ELF-1 (cell line): ENCODE measurements at regions not wholly inside any gene's neighbourhood (a gene's known extent, or its start where the extent isn't known, plus 50 kb on each side); places are given as distances from the start of the nearest gene placed in this dataset.

Experiments
- DNase-seq: peaks from one replicate; pipeline ENCODE4 v3.0.0-alpha.2; 2016; ENCODE audit warnings: low read depth, low spot score

GRCh38 chr15:69885173-69885955 is 212.4 kb downstream of the TLE3 start:
- no peak for DNase-seq

GRCh38 chr15:69887009-69887408 is 210.7 kb downstream of the TLE3 start:
- DNase-seq, result no peak

DNA sequence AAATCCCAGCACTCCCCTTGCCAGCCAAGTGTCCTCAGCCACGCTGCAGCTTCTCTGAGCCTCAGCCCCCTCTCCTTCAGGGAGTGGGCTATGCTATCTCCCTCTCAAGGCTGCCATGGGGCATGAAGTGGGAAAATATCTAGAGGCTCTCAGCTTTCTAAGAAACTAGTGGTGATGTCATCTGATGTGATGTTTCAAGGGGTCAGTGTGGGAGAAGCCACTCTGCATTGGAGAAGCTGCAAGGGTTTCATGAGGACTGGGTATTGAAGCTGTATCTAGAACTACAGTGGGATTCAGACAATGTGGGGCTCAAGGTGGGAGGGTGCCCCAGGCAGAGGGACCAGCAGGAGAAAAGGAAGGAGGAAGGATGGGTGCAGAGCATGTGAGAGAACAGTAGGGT is 210.2 kb downstream of the TLE3 start:
- no peak for DNase-seq

- no peak for DNase-seq
These were observed 209.3 kb downstream of the TLE3 start for GRCh38 chr15:69888406-69888805.

DNA sequence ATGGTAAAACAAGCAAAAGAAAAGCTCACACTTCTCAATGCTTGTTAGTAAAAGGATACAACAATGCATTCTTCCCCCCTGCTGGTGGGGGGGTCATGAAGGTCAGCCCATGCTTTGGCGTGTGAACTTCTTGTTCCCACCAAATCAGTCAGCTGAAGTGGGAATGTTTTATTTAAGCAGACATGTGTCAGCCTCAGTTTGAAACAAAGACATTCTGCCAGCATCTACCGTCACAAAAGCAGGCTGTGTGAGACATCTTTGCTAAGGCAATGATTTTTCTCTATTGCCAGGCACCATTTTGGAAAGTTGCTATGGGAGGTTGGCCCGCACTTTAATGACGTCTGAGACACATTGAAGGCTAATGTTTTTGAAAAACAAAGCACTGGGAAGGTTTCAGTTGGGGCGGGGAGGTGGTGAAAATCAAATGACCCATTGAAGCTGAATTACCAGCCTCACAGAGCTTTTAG is 206.6 kb downstream of the TLE3 start:
- DNase-seq, result no peak

- DNase-seq, result no peak
These were observed 206.1 kb downstream of the TLE3 start for GRCh38 chr15:69891606-69892005.

DNA sequence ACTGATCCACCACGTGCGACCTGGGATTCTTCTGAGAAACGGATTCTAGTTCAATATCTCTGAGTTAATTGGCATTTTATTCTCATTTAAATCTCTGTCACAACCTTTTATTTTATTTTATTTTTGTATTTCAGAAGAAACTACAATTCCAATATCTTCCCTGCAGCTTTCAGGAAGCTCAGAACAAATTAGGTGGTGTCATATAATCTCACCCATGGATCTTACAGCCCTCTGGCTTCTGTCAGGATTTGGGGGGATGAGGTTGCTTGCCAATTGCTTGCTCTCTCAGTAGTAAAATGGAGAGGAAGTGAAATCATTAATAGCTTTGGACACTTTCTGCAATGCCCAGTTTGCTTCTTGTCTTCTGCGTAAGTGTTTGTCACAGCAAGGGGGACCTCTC is 205.4 kb downstream of the TLE3 start:
- no peak for DNase-seq

- DNase-seq, result no peak
These were observed 204.6 kb downstream of the TLE3 start for GRCh38 chr15:69893086-69893485.

- peak; percentile 79 for DNase-seq
These were observed 203.9 kb downstream of the TLE3 start for GRCh38 chr15:69893863-69894262.

DNA sequence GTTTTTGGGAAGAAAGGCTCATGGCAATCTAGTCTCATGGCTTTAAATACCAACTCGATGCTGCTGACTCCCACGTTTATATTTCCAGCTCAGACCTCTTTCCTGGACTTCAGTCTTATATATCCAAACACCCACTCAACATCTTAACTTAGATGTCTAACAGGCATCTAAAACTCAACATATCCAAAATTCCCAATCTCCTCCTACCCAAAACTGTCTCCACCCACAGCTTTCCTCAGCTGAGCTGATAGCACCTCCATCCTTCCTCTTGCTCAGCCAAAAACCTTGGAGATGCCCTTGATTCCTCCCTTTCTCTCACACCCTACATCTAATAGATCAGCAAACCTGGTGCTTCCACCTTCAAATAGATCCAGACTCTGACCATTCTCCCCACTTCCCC is 202.5 kb downstream of the TLE3 start:
- DNase-seq, result no peak

GRCh38 chr15:69896606-69897005 is 201.1 kb downstream of the TLE3 start:
- DNase-seq, result no peak

- DNase-seq, result no peak
These were observed 200.7 kb downstream of the TLE3 start for GRCh38 chr15:69897061-69897460.

- DNase-seq, result no peak
These were observed 200.1 kb downstream of the TLE3 start for GRCh38 chr15:69897471-69898237.

DNA sequence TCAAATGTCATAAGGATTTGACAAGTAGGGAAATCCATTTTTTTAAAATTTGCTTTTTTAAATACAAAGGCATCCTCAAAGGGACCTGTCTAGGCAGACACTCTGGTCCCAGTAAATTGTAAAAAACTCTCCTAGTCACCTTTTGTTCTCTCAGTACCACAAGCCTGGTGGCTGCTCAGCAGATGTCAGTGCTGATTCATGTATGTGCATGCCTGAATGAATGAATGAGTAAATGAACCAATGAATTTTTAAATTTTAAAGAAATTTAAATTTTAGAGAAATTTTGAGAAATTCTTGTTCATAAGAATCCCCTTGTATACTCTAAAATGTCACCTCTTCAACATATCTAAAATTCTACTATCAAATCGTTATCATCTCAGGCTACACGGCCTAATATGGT is 199.5 kb downstream of the TLE3 start:
- DNase-seq, result no peak

DNA sequence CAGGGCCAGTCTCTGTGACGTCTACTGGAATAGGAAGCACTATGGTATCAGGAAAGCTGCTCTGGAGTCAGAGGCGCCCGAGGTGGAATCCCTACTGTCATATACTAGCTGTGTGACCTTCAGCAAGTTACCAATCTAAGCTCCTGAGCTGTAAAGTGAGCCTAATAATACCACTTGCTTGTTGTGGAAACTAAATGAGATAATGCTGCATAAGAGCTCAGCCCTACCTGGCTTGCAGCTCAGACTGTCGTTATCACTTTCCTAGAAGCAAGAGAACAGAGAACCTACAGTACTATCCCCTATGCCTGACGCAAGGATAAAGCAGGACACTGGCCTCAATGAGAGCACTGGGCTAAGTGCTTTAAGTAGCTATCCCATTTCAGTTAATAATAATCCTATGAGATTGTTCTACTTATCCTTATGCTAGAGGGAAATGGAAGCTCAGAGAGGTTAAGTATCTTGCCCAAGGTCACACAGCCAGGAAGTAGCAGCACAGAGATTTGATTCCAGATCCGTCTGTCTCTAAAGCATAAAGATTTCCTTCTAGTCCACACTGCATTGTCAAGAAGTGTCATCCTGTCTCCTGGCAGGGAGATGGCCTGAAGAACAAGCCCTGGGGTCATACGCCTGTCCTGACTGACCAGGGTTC is 195.2 kb downstream of the TLE3 start:
- no peak for DNase-seq

DNA sequence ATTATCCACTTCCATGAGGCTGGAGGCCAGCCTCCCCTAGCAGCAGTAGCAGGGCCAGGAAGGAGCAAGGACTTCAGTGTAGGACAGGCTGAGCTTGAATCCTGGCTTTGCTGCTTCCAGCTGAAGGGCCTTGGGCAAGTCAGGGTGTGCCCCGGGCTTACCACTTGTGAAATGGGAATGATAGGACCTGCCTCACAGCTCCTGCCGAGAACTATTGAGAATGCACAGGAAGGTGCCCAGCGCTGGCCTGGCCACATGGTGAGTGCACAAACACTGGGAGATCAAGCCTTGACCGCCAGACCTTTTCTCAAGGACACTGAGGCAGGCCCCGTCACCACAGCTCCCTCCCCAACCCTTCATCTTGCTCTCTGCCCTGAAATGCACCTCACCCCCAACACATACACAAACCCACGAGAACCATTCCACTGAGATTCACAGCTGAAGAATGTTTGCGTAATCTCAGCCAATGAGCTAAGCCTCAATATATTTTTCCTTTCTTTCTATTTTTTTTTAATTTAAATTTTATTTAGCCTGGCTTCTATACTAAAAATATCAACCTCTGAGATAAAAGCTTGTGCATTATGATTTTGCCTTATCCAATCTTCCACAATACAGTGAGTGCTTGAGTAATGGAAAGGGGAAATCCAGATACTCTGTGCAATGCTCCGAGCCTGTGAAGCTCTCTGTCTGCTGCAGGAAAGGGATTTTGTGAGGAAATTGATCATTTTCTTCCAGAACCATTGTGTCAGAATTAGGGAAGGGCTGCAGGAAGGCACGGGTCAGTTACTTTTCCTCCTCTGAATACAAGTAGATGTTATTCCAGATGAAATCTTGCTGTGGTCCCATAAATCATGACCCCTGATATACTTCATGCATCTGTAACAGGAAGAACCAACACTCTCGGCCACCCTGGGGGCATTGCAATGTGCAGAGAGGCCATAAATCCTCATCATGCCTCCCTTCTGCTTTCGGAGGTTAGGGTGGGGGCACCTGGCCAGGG is 193.9 kb downstream of the TLE3 start:
- DNase-seq, result no peak

DNA sequence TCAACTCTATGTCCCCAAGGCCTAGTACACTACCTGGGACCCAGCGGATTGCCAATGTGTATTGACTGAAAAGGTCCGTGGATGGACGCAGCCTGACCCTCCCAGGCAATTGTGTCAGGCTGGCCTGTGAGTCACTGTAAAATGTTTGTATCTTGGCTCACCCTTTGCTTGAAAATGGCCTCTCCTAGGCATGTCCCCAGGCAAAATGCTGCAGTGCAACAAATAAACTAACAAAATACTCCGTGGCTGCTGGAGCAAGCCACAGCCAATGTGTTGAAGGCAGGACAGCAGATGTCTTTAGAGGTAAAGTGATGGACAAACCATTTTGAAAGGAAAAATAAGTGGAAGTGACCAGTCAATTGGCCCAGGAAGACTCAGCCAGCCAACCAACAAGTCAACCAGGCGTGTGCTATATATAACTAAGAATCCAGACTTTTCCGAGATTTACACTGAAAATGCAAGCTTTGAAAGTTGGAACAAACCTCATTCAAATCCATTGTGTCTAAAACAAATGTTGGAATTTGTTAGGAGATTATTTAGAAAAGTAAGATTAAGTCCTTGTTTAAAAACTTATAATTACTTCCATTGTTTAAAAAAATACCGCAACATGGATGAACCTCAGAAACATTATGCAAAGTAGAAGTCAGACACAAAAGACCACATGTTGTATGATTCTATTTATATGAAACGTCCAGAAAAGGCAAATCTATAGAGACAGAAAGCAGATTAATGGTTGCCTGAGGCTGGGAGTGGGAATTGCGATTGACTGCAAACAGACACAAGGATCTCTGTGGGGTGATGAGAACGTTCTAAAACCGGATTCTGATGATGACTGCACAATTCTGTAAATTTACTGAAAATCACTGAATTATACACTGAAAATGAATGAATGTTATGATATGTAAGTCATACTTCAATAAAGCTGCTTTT is 191.2 kb downstream of the TLE3 start:
- DNase-seq, result no peak

DNA sequence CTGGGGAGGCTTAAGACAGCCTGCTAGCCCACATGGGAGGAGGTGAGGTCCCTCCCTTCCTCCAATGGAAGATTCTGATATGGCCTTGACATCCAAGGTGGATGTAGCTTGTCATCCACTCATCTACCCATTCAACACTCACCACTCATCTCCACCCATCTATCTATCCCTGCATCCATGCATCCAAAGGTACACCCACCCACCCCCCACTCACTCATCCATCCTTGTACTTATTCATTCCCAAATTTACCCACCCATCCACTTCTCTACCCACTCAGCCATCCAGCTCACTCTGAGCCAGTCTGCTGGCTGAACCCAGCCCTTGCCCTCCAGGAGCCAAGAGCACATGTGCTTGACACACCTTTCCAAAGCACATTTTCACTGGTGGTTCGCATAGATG is 189.7 kb downstream of the TLE3 start:
- no peak for DNase-seq

- no peak for DNase-seq
These were observed 188.9 kb downstream of the TLE3 start for GRCh38 chr15:69908590-69909420.
